ENCODE measurements at regions not wholly inside any gene's neighbourhood (a gene's known extent, or its start where the extent isn't known, plus 50 kb on each side); places are given as distances from the start of the nearest gene placed in this dataset.
A peak's percentile ranks its signal among the peaks of the same experiment; 100 is the strongest.

DNA sequence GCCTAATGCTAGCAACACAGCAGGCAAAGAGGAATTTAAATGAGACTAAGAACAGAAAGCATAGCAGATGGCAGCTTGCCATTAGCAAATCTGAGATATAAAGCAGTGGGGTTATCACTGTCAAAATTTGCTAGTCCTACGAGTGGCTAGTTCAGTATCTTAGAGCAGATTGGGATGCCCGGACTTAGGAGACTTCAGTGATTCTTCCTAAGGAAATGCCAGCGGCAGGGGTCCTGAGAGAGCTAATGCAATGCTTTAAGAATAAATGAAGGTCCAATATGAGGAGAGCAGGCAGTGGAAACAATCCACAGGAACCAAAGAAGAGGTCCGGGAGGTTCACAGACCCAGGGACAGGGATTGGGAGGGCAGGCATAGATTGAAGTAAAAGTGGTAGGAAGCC, 169.3 kb upstream of the NPSR1 start:
- Histone ChIP-seq H4K8ac (ENCODE audit: extremely low read depth, insufficient read depth, low read length) (no peak overlapping the region), H4K91ac (replicated peaks; ENCODE audit: insufficient read length, low read length) (no peak overlapping the region), H3K4me1 (replicated peaks in 1 of 4; ENCODE audit: control insufficient read depth in 3 of 4, insufficient read depth in 4 of 4, low read length in 3 of 4) (peaks cover 1 to 9% (median 2%) of the 10 kb centered on the region in 4 experiments; a peak in 4 of 7 replicates), H4K20me1 (replicated peaks in 1 of 2; ENCODE audit: control insufficient read depth in 1 of 2, insufficient read depth in 2 of 2, low read length in 2 of 2) (no peaks in the 10 kb centered on the region), H2AK5ac (ENCODE audit: low read depth, low read length) (no peak overlapping the region), H3K23me2 (ENCODE audit: low read depth, low read length) (no peaks in the 10 kb centered on the region), H2BK15ac (ENCODE audit: low read length) (no peak overlapping the region), H3K56ac (replicated peaks; ENCODE audit: insufficient read length, low read depth, low read length) (no peak overlapping the region), H3K18ac (ENCODE audit: extremely low read depth, low read length) (no peak overlapping the region), H3K14ac (ENCODE audit: insufficient read length) (no peak overlapping the region), H2BK20ac (ENCODE audit: low read length) (peak overlapping the region; percentile 0; the same call in 1 of the 2 replicates), H3K27me3 (replicated peaks in 1 of 4; ENCODE audit: control insufficient read depth in 3 of 4, extremely low read depth in 1 of 4, insufficient read depth in 3 of 4, low read length in 3 of 4) (peaks cover 0 to 1% (median 0%) of the 10 kb centered on the region in 4 experiments; a peak in 1 of 7 replicates), H3K79me1 (ENCODE audit: low read depth, low read length) (no peaks in the 10 kb centered on the region), H3K23ac (ENCODE audit: insufficient read length) (no peak overlapping the region), H3K9me3 (ENCODE audit: insufficient read depth in 2 of 2, low read depth in 1 of 2, low read length in 1 of 2) (no peaks in the 10 kb centered on the region), H2BK120ac (replicated peaks; ENCODE audit: low read depth, low read length) (no peak overlapping the region), H2AFZ (ENCODE audit: low read length) (peak overlapping the region; percentile 17; the same call in 1 of the 2 replicates), H3K79me2 (ENCODE audit: control insufficient read depth in 1 of 2, insufficient read depth in 2 of 2, low read length in 2 of 2) (no peaks in the 10 kb centered on the region), H2BK12ac (ENCODE audit: low read depth, low read length) (no peak overlapping the region), H3K9ac (replicated peaks in 1 of 4; ENCODE audit: extremely low read depth in 1 of 4, low read depth in 3 of 4, low read length in 3 of 4) (no peak overlapping the region), H3K4ac (replicated peaks; ENCODE audit: insufficient read length, low read depth, low read length) (no peak overlapping the region), H4K5ac (ENCODE audit: insufficient read length, low read depth, low read length) (no peak overlapping the region), H3K4me2 (ENCODE audit: insufficient read depth in 1 of 2, low read depth in 2 of 2, low read length in 2 of 2) (no peak overlapping the region), H3K36me3 (ENCODE audit: control insufficient read depth in 2 of 4, insufficient read depth in 4 of 4, low read length in 3 of 4) (no peaks in the 10 kb centered on the region), H3K4me3 (ENCODE audit: extremely low read depth in 1 of 4, insufficient read depth in 2 of 4, low read depth in 3 of 4, low read length in 4 of 4) (no peak overlapping the region), H3K27ac (ENCODE audit: low read depth, low read length) (no peak overlapping the region), H2BK5ac (ENCODE audit: low read depth, low read length) (no peak overlapping the region)
- CTCF ChIA-PET (ENCODE audit: partially characterized antibody): interaction anchor here (1.4 to 2.0 kb wide), 3 partner anchors 9 to 10 kb away, joined by 3 to 13 read pairs (median 5); no protein-coding TSS in a partner anchor
- WGBS, 2 experiments (ENCODE audit: extremely low coverage in 1 of 2, insufficient coverage in 1 of 2, insufficient read length in 1 of 2, insufficient replicate concordance in 2 of 2, low coverage in 1 of 2, low lambda C conversion rate in 2 of 2, missing lambda C conversion rate in 1 of 2): 80% methylated on average over 4 of the region's 4 CpGs; no CpG with 5 or more reads in 1 of the 2 experiments
- POLR2A ChIA-PET (ENCODE audit: partially characterized antibody): no interaction called here
- no peak for DNase-seq (ENCODE audit: low read depth in 1 of 2, low spot score in 2 of 2)
- no peak for FAIRE-seq
- TF ChIP-seq SIX5 (IDR thresholded peaks at IDR 0.05; ENCODE audit: low read depth, low read length) (no peak), CBX8 (IDR thresholded peaks at IDR 0.05; ENCODE audit: borderline replicate concordance, low read depth, low read length) (no peak), EGR1 (IDR thresholded peaks at IDR 0.05; ENCODE audit: borderline replicate concordance, low read depth, low read length) (no peak), RXRA (IDR thresholded peaks at IDR 0.05; ENCODE audit: insufficient read depth, low read depth, low read length) (no peak)

All from H1 (cell line).